Right lung (tissue), 2 donors: ENCODE measurements at regions not wholly inside any gene's neighbourhood (a gene's known extent, or its start where the extent isn't known, plus 50 kb on each side); places are given as distances from the start of the nearest gene placed in this dataset.
"Not testable (repeated sequence)": the region's sequence is repeated elsewhere in the genome, so short reads cannot be mapped to it uniquely, and the experiment has no call there.

ENCODE experiments used
- DNase-seq, 2 donors: peaks; one replicate each; pipeline ENCODE4 v3.0.0-alpha.2; 2013

GRCh38 chr10:11667756-11668155 is 56.3 kb upstream of the USP6NL start:
- DNase-seq = no peak

DNA sequence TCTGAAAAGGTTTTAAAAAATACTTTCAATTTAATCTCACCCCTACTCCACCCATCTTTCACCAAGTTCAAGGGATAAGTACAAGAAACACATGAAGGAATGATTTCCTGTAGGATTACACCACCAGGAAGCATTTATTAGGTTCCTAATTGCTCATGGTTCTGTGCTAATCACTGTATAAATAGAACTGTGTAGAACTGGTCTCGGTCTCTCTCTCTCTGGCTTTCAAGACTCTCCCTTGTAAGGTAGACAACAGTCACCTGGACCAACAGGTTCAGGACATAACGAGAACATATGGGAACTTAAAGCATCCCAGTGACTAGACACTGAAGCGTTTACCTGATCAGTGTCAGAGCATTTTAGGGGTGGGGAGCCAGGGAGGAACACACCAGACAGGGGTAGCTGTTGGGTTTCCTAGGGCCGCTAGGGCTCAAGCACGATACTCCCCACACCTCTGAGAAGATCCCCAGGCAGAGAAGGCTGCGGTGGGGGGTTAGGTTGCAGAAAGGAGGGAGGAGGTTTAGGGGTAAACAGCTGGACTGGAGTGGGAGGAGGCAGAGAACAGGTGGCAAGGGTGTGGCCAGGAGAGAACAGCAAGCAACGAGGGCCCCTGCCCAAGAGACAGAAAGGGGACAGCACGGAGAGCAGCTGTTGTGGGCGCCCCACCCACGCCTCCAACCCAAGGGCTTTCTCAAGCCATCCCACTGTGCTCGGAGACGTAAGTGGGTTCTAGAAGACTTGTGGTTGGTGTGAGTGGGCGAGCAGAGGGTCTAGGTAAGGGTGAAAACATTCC is 52.5 kb upstream of the USP6NL start:
- no peak for DNase-seq

DNA sequence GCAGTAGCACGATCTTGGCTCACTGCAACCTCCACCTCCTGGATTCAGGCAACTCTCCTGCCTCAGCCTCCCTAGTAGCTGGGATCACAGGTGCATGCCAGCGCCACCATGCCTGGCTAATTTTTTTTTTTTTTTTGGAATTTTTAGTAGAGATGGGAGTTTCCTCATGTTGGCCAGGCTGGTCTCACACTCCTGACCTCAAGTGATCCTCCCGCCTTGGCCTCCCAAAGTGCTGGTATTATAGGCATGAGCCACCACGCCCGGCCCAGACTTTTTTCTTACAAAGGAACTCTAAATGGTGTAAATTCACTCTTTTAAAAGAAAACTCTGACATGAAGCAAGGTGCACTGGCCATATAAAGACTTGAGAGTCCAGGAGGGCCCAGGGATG is 51.7 kb upstream of the USP6NL start:
- not testable (repeated sequence) for DNase-seq

GRCh38 chr10:11661441-11661840 is 50.0 kb upstream of the USP6NL start:
- no peak for DNase-seq
